H1 (cell line): ENCODE measurements at regions not wholly inside any gene's neighbourhood (a gene's known extent, or its start where the extent isn't known, plus 50 kb on each side); places are given as distances from the start of the nearest gene placed in this dataset.

Source experiments
- RAD21 ChIP-seq, 2 experiments: IDR thresholded peaks in 1 of 2; conservative IDR thresholded peaks in 1 of 2; 2 replicates each; pipeline ENCODE4 v1.6.1; 2011; ENCODE audit warnings: low read depth in 2 of 2, low read length in 2 of 2, improper control_type of control experiment in 1 of 2, inconsistent platforms in 1 of 2, mild to moderate bottlenecking in 1 of 2, moderate library complexity in 1 of 2

DNA sequence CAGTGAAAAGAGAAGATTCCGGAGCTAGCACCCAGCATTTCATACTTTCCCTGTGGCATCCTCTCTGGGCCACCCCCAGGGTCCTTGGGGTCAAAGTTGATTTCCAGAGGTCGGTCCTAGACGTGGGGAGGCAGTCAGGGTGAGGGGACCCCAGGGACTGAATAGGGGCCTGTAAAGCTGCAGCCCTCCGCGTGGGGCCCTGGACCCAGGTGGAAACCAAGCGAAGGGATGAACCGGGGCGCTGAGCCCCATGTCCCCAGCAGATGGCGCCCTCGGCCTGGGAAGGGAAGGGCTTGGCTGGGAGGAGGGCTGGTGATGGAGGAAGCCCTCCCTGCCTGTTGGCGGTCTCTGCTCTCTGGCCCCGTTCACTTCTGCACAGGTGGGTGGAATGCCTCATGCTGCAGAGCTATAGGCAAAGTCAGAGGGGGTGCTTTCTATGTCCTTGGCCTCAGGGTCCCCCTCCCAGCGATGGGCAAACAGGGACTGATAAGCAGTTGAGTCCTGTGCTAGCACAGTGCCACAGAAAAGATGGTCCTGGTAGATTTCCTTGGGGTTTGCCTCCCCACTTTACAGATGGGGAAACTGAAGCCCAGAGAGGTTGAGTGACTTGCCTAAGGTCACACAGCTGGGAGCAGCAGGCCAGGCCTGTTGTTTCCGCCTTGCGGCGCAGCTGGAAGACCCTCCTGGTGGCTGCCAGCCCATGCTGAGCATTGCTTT lies 163.4 kb upstream of the CIBAR2 start (continued):
- peak; percentile 91 to 93 for TF ChIP-seq RAD21 (IDR thresholded peaks at IDR 0.05 in 1 of 2, conservative IDR thresholded peaks at IDR 0.05 in 1 of 2; ENCODE audit: low read depth in 2 of 2, low read length in 2 of 2)
